ENCODE measurements at regions not wholly inside any gene's neighbourhood (a gene's known extent, or its start where the extent isn't known, plus 50 kb on each side); places are given as distances from the start of the nearest gene placed in this dataset.

DNA sequence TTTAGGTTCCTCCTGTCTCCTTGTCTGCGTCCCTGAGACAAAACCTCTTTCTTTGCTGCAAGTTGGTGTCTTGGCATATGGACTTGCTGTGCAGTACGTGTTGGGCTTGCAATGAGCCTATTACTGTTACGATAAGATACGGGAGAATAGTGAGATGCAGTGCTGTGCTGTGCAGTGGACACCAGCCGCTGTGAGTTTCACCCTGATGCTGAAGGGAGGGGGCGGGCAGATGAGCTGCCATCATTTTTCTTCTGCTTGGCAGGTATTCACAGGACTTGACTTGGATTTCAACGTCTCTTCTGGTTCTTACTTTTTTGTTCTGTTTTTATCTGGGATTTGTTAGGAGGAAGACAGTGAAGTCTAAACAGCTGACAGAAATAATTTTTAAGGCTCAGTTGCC is 257.1 kb upstream of the PITRM1 start:
- TF ChIP-seq, protein P1, sequence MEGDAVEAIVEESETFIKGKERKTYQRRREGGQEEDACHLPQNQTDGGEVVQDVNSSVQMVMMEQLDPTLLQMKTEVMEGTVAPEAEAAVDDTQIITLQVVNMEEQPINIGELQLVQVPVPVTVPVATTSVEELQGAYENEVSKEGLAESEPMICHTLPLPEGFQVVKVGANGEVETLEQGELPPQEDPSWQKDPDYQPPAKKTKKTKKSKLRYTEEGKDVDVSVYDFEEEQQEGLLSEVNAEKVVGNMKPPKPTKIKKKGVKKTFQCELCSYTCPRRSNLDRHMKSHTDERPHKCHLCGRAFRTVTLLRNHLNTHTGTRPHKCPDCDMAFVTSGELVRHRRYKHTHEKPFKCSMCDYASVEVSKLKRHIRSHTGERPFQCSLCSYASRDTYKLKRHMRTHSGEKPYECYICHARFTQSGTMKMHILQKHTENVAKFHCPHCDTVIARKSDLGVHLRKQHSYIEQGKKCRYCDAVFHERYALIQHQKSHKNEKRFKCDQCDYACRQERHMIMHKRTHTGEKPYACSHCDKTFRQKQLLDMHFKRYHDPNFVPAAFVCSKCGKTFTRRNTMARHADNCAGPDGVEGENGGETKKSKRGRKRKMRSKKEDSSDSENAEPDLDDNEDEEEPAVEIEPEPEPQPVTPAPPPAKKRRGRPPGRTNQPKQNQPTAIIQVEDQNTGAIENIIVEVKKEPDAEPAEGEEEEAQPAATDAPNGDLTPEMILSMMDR (IDR thresholded peaks at IDR 0.05), result no peak
- TF ChIP-seq POLR2A (IDR thresholded peaks at IDR 0.05), result no peak
